K562 (cell line): ENCODE measurements at regions not wholly inside any gene's neighbourhood (a gene's known extent, or its start where the extent isn't known, plus 50 kb on each side); places are given as distances from the start of the nearest gene placed in this dataset.

Experiments used
- ATAC-seq: fragments of 200-7000 bp; cut with Tn5 transposase; 3 replicates; pipeline ENCODE4 v1.9.1; 2020; ENCODE audit warnings: moderate library complexity
- BruUV-seq: library from RNA; stranded (reverse); fragments of 400-500 nt; replicated peaks from 2 replicates; lab custom pipeline; 2021; lab: Mats Ljungman, UMichigan
- CTCF ChIA-PET: fragments of 300-600 bp; formaldehyde crosslinking; extraction: SDS; loops from one replicate; lab custom pipeline; 2021; ENCODE audit warnings: low intra/inter-chr PET ratio; lab: Yijun Ruan, JAX
- POLR2A ChIA-PET: fragments of 300-600, 350-650 bp; sonication (Branson Sonifier 250); formaldehyde crosslinking; extraction: SDS; loops from one replicate; lab custom pipeline; 2021; ENCODE audit warnings: antibody characterized with exemption, inconsistent platforms; lab: Yijun Ruan, JAX
- DNase-seq, 4 experiments: peaks; one replicate each; pipeline versions ENCODE4 v3.0.0 to v3.0.0-alpha.2; 2011 to 2018; ENCODE audit warnings: low spot score in 3 of 4, mixed read lengths in 3 of 4; ENCODE audit errors: extremely low read depth in 1 of 4
- FAIRE-seq: peaks from 2 replicates; lab custom pipeline; 2011; peaks lifted over from hg19 to GRCh38; lab: Jason Lieb, UNC
- H2AFZ ChIP-seq: 2 replicates; pipeline ENCODE4 v1.6.0; 2011; ENCODE audit warnings: low read depth, low read length, control low read depth, inconsistent platforms
- H3K27ac ChIP-seq: fragments of 200-600 bp; 3 replicates; pipeline ENCODE4 v1.8.0; 2011; ENCODE audit warnings: low read depth, mild to moderate bottlenecking, control low read depth, inconsistent platforms, low read length, moderate library complexity, mixed read lengths; ENCODE audit errors: extremely low read depth
- H3K27me3 ChIP-seq, 2 experiments: fragments of 300-600 bp in 1 of 2; 2 replicates in 1 of 2; 3 replicates in 1 of 2; pipeline versions ENCODE4 v1.6.0 to v1.8.0; 2011; ENCODE audit warnings: inconsistent platforms in 2 of 2, low read length in 2 of 2, mild to moderate bottlenecking in 1 of 2, mixed read lengths in 1 of 2, moderate library complexity in 1 of 2; ENCODE audit not compliant: control insufficient read depth in 2 of 2, insufficient read depth in 2 of 2
- H3K36me3 ChIP-seq: fragments of 300-600 bp; 3 replicates; pipeline ENCODE4 v1.8.0; 2011; ENCODE audit warnings: mild to moderate bottlenecking, low read length, inconsistent platforms; ENCODE audit not compliant: control insufficient read depth, insufficient read depth
- H3K4me1 ChIP-seq, 2 experiments: fragments of 200-600 bp in 1 of 2; replicated peaks in 1 of 2; 2 replicates in 1 of 2; 3 replicates in 1 of 2; pipeline versions ENCODE4 v1.5.1 to v1.8.0; 2011; ENCODE audit warnings: inconsistent platforms in 2 of 2, low read length in 2 of 2, mild to moderate bottlenecking in 1 of 2, mixed read lengths in 1 of 2, moderate library complexity in 1 of 2; ENCODE audit not compliant: control insufficient read depth in 2 of 2, insufficient read depth in 2 of 2
- H3K4me2 ChIP-seq: 2 replicates; pipeline ENCODE4 v1.6.1; 2011; ENCODE audit warnings: low read length, control low read depth, inconsistent platforms, mixed read lengths; ENCODE audit not compliant: insufficient read depth
- H3K4me3 ChIP-seq: fragments of 200-600 bp; sonication (generic), shearing (Covaris generic); 2 replicates; pipeline ENCODE4 v1.5.1; 2016; ENCODE audit warnings: control low read depth, inconsistent platforms
- H3K79me2 ChIP-seq: fragments of 200-600 bp; 3 replicates; pipeline ENCODE4 v1.8.0; 2011; ENCODE audit warnings: low read length, inconsistent platforms; ENCODE audit not compliant: control insufficient read depth, insufficient read depth
- H3K9ac ChIP-seq, 2 experiments: 2 replicates each; pipeline versions ENCODE4 v1.6.0 to v1.6.1; 2011; ENCODE audit warnings: low read depth in 2 of 2, low read length in 2 of 2, control low read depth in 1 of 2, inconsistent platforms in 1 of 2, mild to moderate bottlenecking in 1 of 2, mixed read lengths in 1 of 2; ENCODE audit not compliant: insufficient read depth in 1 of 2
- H3K9me1 ChIP-seq: one replicate; pipeline ENCODE4 v1.6.0; 2011; ENCODE audit warnings: inconsistent platforms, mild to moderate bottlenecking, low read length, moderate library complexity; ENCODE audit not compliant: control insufficient read depth, insufficient read depth
- H3K9me3 ChIP-seq: replicated peaks from 2 replicates; pipeline ENCODE4 v1.5.1; 2011; ENCODE audit warnings: low read depth, low read length, inconsistent platforms; ENCODE audit not compliant: control insufficient read depth, insufficient read depth
- H4K20me1 ChIP-seq: replicated peaks from 2 replicates; pipeline ENCODE4 v1.6.1; 2011; ENCODE audit warnings: low read length, inconsistent platforms, mixed read lengths; ENCODE audit not compliant: control insufficient read depth, insufficient read depth
- BCL6 ChIP-seq: fragments of 250-450 bp; sonication (Bioruptor Pico); IDR thresholded peaks from 2 replicates; pipeline ENCODE4 v1.4.0; 2020
- CSDE1 ChIP-seq, 2 experiments: fragments of 450-650 bp; IDR thresholded peaks; 2 replicates each; pipeline ENCODE4 v1.6.1; 2016; ENCODE audit warnings: mild to moderate bottlenecking in 1 of 2
- E2F4 ChIP-seq: sonication (generic); formaldehyde crosslinking; IDR thresholded peaks from 2 replicates; pipeline ENCODE4 v1.8.0; 2022; ENCODE audit warnings: mild to moderate bottlenecking, low read depth, missing genetic modification reagents
- GTF2E2 ChIP-seq: fragments of 200-800 bp; sonication (Bioruptor generic); IDR thresholded peaks from 2 replicates; pipeline ENCODE4 v1.6.1; 2016; ENCODE audit warnings: missing genetic modification characterization, missing compliant biosample characterization
- HNRNPK ChIP-seq: fragments of 200-400 bp; formaldehyde crosslinking; IDR thresholded peaks from one replicate; pipeline ENCODE4 v1.6.1; 2018; ENCODE audit warnings: mild to moderate bottlenecking, low read depth, low read length; ENCODE audit not compliant: poor library complexity, severe bottlenecking
- MXI1 ChIP-seq: IDR thresholded peaks from 2 replicates; pipeline ENCODE4 v1.6.1; 2011; ENCODE audit warnings: low read depth, mild to moderate bottlenecking, improper control_type of control experiment, low read length
- NKRF ChIP-seq: fragments of 450-650 bp; IDR thresholded peaks from 2 replicates; pipeline ENCODE4 v1.6.1; 2016; ENCODE audit warnings: borderline replicate concordance
- NONO ChIP-seq, 2 experiments: fragments of 200-400 bp in 1 of 2; fragments of 450-650 bp in 1 of 2; formaldehyde crosslinking in 1 of 2; IDR thresholded peaks; 2 replicates each; pipeline ENCODE4 v1.6.1; 2017; ENCODE audit warnings: low read depth in 2 of 2, mild to moderate bottlenecking in 2 of 2, moderate library complexity in 2 of 2, low read length in 1 of 2
- POLR3A ChIP-seq: IDR thresholded peaks from 2 replicates; pipeline ENCODE4 v1.6.1; 2011; ENCODE audit warnings: borderline replicate concordance, mild to moderate bottlenecking, moderate library complexity; ENCODE audit not compliant: insufficient read length, insufficient read depth; ENCODE audit errors: extremely low read depth
- RHOXF2B ChIP-seq: fragments of 250-450 bp; sonication (Bioruptor Pico); conservative IDR thresholded peaks from 2 replicates; pipeline ENCODE4 v1.5.1; 2021
- SLC30A9 ChIP-seq: fragments of 250-450 bp; sonication (Bioruptor Pico); IDR thresholded peaks from 2 replicates; pipeline ENCODE4 v1.8.0; 2022; ENCODE audit warnings: mild to moderate bottlenecking, moderate library complexity
- SP2 ChIP-seq: IDR thresholded peaks from 2 replicates; pipeline ENCODE4 v1.6.1; 2011; ENCODE audit warnings: mild to moderate bottlenecking, low read depth, low read length, moderate library complexity; ENCODE audit not compliant: poor library complexity, severe bottlenecking; ENCODE audit errors: extremely low read depth
- TAF9B ChIP-seq: fragments of 450-650 bp; IDR thresholded peaks from 2 replicates; pipeline ENCODE4 v1.6.1; 2018; ENCODE audit warnings: mild to moderate bottlenecking; ENCODE audit not compliant: partially characterized antibody
- ZKSCAN3 ChIP-seq: fragments of 250-450 bp; sonication (Bioruptor Pico); IDR thresholded peaks from 2 replicates; pipeline ENCODE4 v1.4.0; 2020
- ZNF239 ChIP-seq: fragments of 250-450 bp; sonication (Bioruptor Pico); IDR thresholded peaks from 2 replicates; pipeline ENCODE4 v1.4.0; 2020; ENCODE audit warnings: mild to moderate bottlenecking
- ZNF311 ChIP-seq: fragments of 250-450 bp; sonication (Bioruptor Pico); IDR thresholded peaks from 2 replicates; pipeline ENCODE4 v1.4.0; 2020; ENCODE audit warnings: mild to moderate bottlenecking, moderate library complexity
- WGBS: fragments of 100-300 bp; shearing (Covaris generic); methylation state at CpG from one replicate; pipeline ENCODE4 v1.1.6; 2016; ENCODE audit warnings: low coverage, mixed read lengths; ENCODE audit not compliant: insufficient coverage; ENCODE audit errors: missing lambda C conversion rate; 5-methylcytosine and 5-hydroxymethylcytosine counted together
- in situ Hi-C: fragments of 300-500 bp; cut with MboI; formaldehyde crosslinking; loops from 4 replicates; pipeline ENCODE4 v1.15.0; 2018; ENCODE audit warnings: inconsistent platforms, mixed read lengths
- intact Hi-C: fragments of 100-400 bp; cut with micrococcal nuclease; formaldehyde crosslinking; loops from 2 replicates; pipeline ENCODE4 v1.14.2; 2022

DNA sequence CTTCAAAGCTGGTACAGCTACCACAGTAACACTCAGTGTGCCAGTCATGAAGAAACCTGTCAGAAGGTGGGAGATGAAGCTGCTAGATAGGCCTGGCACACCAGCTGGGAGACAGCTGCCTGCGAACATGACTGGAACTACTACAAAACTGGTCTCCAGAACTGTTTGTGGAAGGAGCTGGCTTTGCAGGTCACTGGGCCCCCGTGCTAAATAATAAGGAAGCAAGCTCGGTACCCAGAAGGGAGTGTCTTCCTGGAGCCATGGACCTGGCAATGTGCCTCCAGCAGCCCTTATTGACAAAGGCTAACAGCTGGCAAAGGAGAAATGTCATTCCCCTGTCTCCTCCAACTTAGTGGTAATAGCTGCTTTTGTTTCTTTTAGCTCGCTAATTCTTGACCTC lies 1217.6 kb upstream of the LRRN3 start (continued):
- no peak for TF ChIP-seq NKRF
- TF ChIP-seq RHOXF2B (CRISPR knock-in tag) = no peak
- TF ChIP-seq NONO (IDR thresholded peaks at IDR 0.05; ENCODE audit: low read depth in 2 of 2, low read length in 1 of 2) = no peak

GRCh38 chr7:109879287-109879828 lies 1211.6 kb upstream of the LRRN3 start:
- H3K9ac ChIP-seq = no peak overlapping the region

More at GRCh38 chr7:109879287-109879828, 1211.6 kb upstream of the LRRN3 start:
- no peak for FAIRE-seq
- no peak overlapping the region for H3K27ac ChIP-seq
- POLR2A ChIA-PET = no interaction called here
- under 1% methylated on average over 4 of the region's 4 CpGs for WGBS
- no peaks in the 10 kb centered on the region for H3K9me1 ChIP-seq
- CTCF ChIA-PET = no interaction called here
- no peaks in the 10 kb centered on the region for H3K27me3 ChIP-seq
- no peak for ATAC-seq
- in situ Hi-C loops = no loop called here
- no peak overlapping the region for H3K4me2 ChIP-seq
- 0 out of 2 replicates have a peak, but pooled peaks cover 4% of the 10 kb centered on the region for H3K9me3 ChIP-seq
- intact Hi-C loops = no loop called here
- H4K20me1 ChIP-seq = no peaks in the 10 kb centered on the region
- DNase-seq = no peak
- no peaks in the 10 kb centered on the region for H3K4me1 ChIP-seq
- no peak overlapping the region for H3K4me3 ChIP-seq
- no peak overlapping the region for H2AFZ ChIP-seq
- H3K36me3 ChIP-seq = no peaks in the 10 kb centered on the region
- BruUV-seq = no TSS peak
- TF ChIP-seq SP2 = no peak
- TF ChIP-seq SLC30A9 (CRISPR knock-in tag) = no peak
- TF ChIP-seq GTF2E2 (tag) = no peak
- TF ChIP-seq ZNF311 = no peak
- no peak for TF ChIP-seq E2F4
- no peak for TF ChIP-seq CSDE1 (IDR thresholded peaks at IDR 0.05)
- TF ChIP-seq ZNF239 (CRISPR knock-in tag) = no peak
- no peak for TF ChIP-seq HNRNPK
- no peak for TF ChIP-seq POLR3A
- TF ChIP-seq BCL6 = no peak
- TF ChIP-seq MXI1 = no peak
- TF ChIP-seq TAF9B = no peak
- no peak for TF ChIP-seq ZKSCAN3 (CRISPR knock-in tag)
- H3K79me2 ChIP-seq = no peaks in the 10 kb centered on the region
